Peyer's patch (tissue), 4 donors: ENCODE measurements at regions not wholly inside any gene's neighbourhood (a gene's known extent, or its start where the extent isn't known, plus 50 kb on each side); places are given as distances from the start of the nearest gene placed in this dataset.

Experiments
- CTCF ChIP-seq, 6 experiments: fragments of 450-650 bp in 4 of 6; fragments of 200-600 bp in 2 of 6; sonication (generic) in 1 of 6; IDR thresholded peaks; one replicate each; pipeline ENCODE4 v1.5.1; 2017 to 2019; ENCODE audit warnings: antibody characterized with exemption in 6 of 6, mild to moderate bottlenecking in 3 of 6, moderate library complexity in 1 of 6
- POLR2A ChIP-seq, 2 donors: fragments of 450-650 bp; IDR thresholded peaks; one replicate each; pipeline ENCODE4 v1.5.1; 2017; ENCODE audit warnings: antibody characterized with exemption in 2 of 2, mild to moderate bottlenecking in 2 of 2, moderate library complexity in 2 of 2

- no peak for TF ChIP-seq CTCF (IDR thresholded peaks at IDR 0.05)
- TF ChIP-seq POLR2A (IDR thresholded peaks at IDR 0.05) = no peak
These were observed 161.0 kb downstream of the C16orf95 start for GRCh38 chr16:87156195-87156594.
